HCT116 (cell line): ENCODE measurements at regions not wholly inside any gene's neighbourhood (a gene's known extent, or its start where the extent isn't known, plus 50 kb on each side); places are given as distances from the start of the nearest gene placed in this dataset.

Source experiments
- ATAC-seq: fragments of 200-7000 bp; cut with Tn5 transposase; 2 replicates; pipeline ENCODE4 v1.9.1; 2020; ENCODE audit warnings: mild to moderate bottlenecking, moderate library complexity
- BruUV-seq: library from RNA; stranded (reverse); fragments of 400-500 nt; replicated peaks from 2 replicates; lab custom pipeline; 2021; lab: Mats Ljungman, UMichigan
- CTCF ChIA-PET: fragments of 300-600 bp; sonication (Branson Sonifier 250); formaldehyde crosslinking; loops from one replicate; lab custom pipeline; 2021; ENCODE audit warnings: antibody characterized with exemption; lab: Charles Lee
- POLR2A ChIA-PET: fragments of 300-600, 350-600 bp; sonication (Branson Sonifier 250); formaldehyde crosslinking; loops from one replicate; lab custom pipeline; 2021; ENCODE audit warnings: antibody characterized with exemption; lab: Charles Lee
- RAD21 ChIA-PET, 2 experiments: fragments of 300-600 bp; sonication (Branson Sonifier 250); formaldehyde crosslinking; loops; one replicate each; lab custom pipeline; 2023; ENCODE audit warnings: low total read pairs in 2 of 2; ENCODE audit not compliant: uncharacterized antibody in 2 of 2, unreplicated experiment in 2 of 2, low non-redundant PET in 1 of 2; lab: Charles Lee
- DNase-seq: peaks from one replicate; pipeline ENCODE4 v3.0.0-alpha.2; 2010; ENCODE audit warnings: low read depth, low spot score
- H2AFZ ChIP-seq: fragments of 200-600 bp; shearing (Covaris generic), sonication (generic); 2 replicates; pipeline ENCODE4 v1.6.1; 2017; ENCODE audit warnings: low read depth, mixed run types, mixed read lengths, antibody characterized with exemption, low read length; ENCODE audit not compliant: poor library complexity, severe bottlenecking
- H3K27ac ChIP-seq: 2 replicates; pipeline ENCODE4 v1.5.1; 2012; ENCODE audit warnings: low read depth, low read length
- H3K27me3 ChIP-seq: fragments of 200-600 bp; sonication (generic); 2 replicates; pipeline ENCODE4 v1.6.1; 2016; ENCODE audit warnings: mixed run types, low read length, mixed read lengths; ENCODE audit not compliant: insufficient read depth
- H3K36me3 ChIP-seq, 2 experiments: fragments of 200-500 bp in 1 of 2; fragments of 200-600 bp in 1 of 2; sonication (Bioruptor generic) in 1 of 2; sonication (generic) in 1 of 2; 2 replicates each; pipeline versions ENCODE4 v1.5.1 to v1.6.1; 2014 to 2016; ENCODE audit warnings: low read length in 2 of 2, inconsistent platforms in 1 of 2, mixed read lengths in 1 of 2, mixed run types in 1 of 2; ENCODE audit not compliant: insufficient read depth in 2 of 2, control insufficient read depth in 1 of 2
- H3K4me1 ChIP-seq, 2 experiments: fragments of 200-600 bp in 1 of 2; sonication (generic) in 1 of 2; 2 replicates each; pipeline versions ENCODE4 v1.5.1 to v1.6.1; 2012 to 2017; ENCODE audit warnings: low read length in 2 of 2, inconsistent platforms in 1 of 2, mild to moderate bottlenecking in 1 of 2, mixed read lengths in 1 of 2, mixed run types in 1 of 2, moderate library complexity in 1 of 2; ENCODE audit not compliant: insufficient read depth in 2 of 2, control insufficient read depth in 1 of 2
- H3K4me2 ChIP-seq: fragments of 200-600 bp; sonication (generic); 2 replicates; pipeline ENCODE4 v1.6.1; 2017; ENCODE audit warnings: mixed run types, low read length, mixed read lengths
- H3K4me3 ChIP-seq, 2 experiments: fragments of 200-600 bp in 1 of 2; sonication (generic) in 1 of 2; replicated peaks in 1 of 2; 2 replicates each; pipeline ENCODE4 v1.5.1; 2011 to 2016; ENCODE audit warnings: low read length in 2 of 2, control low read depth in 1 of 2, low read depth in 1 of 2, mild to moderate bottlenecking in 1 of 2, mixed read lengths in 1 of 2, mixed run types in 1 of 2
- H3K79me2 ChIP-seq: fragments of 200-600 bp; sonication (generic); 2 replicates; pipeline ENCODE4 v1.6.1; 2017; ENCODE audit warnings: mild to moderate bottlenecking, mixed run types, low read length, moderate library complexity, mixed read lengths; ENCODE audit not compliant: insufficient read depth
- H3K9ac ChIP-seq: fragments of 200-600 bp; sonication (generic); 2 replicates; pipeline ENCODE4 v1.6.1; 2016; ENCODE audit warnings: low read length, mixed read lengths
- H3K9me2 ChIP-seq: fragments of 200-600 bp; sonication (generic), shearing (Covaris generic); 2 replicates; pipeline ENCODE4 v1.6.1; 2017; ENCODE audit warnings: mixed run types, mild to moderate bottlenecking, moderate library complexity; ENCODE audit not compliant: insufficient read depth
- H3K9me3 ChIP-seq, 2 experiments: fragments of 200-500 bp in 1 of 2; fragments of 200-600 bp in 1 of 2; sonication (Bioruptor generic) in 1 of 2; sonication (generic) in 1 of 2; 2 replicates each; pipeline ENCODE4 v1.6.1; 2014 to 2017; ENCODE audit warnings: low read length in 2 of 2, mixed read lengths in 2 of 2, inconsistent platforms in 1 of 2, low read depth in 1 of 2, mild to moderate bottlenecking in 1 of 2, mixed run types in 1 of 2, moderate library complexity in 1 of 2; ENCODE audit not compliant: control insufficient read depth in 1 of 2, insufficient read depth in 1 of 2
- H4K20me1 ChIP-seq: fragments of 200-600 bp; sonication (generic), shearing (Covaris generic); 2 replicates; pipeline ENCODE4 v1.6.1; 2017; ENCODE audit warnings: mixed run types, mild to moderate bottlenecking, moderate library complexity; ENCODE audit not compliant: insufficient read depth
- ATF3 ChIP-seq: IDR thresholded peaks from 2 replicates; pipeline ENCODE4 v1.6.1; 2012
- CBX3 ChIP-seq: IDR thresholded peaks from 2 replicates; pipeline ENCODE4 v1.6.1; 2012; ENCODE audit warnings: low read depth
- CEBPB ChIP-seq: IDR thresholded peaks from 2 replicates; pipeline ENCODE4 v1.6.1; 2012; ENCODE audit warnings: low read depth
- CTCF ChIP-seq, 3 experiments: fragments of 200-600 bp in 1 of 3; sonication (generic) in 1 of 3; IDR thresholded peaks in 2 of 3; conservative IDR thresholded peaks in 1 of 3; 2 replicates each; pipeline ENCODE4 v1.5.1; 2012 to 2017; ENCODE audit warnings: low read depth in 2 of 3, low read length in 2 of 3, antibody characterized with exemption in 1 of 3, borderline replicate concordance in 1 of 3, control low read depth in 1 of 3, mild to moderate bottlenecking in 1 of 3, mixed read lengths in 1 of 3, mixed run types in 1 of 3, moderate library complexity in 1 of 3; ENCODE audit not compliant: insufficient read depth in 1 of 3
- ELF1 ChIP-seq: IDR thresholded peaks from 2 replicates; pipeline ENCODE4 v1.6.1; 2012; ENCODE audit warnings: low read depth, borderline replicate concordance
- EZH2 ChIP-seq: fragments of 200-600 bp; sonication (generic); IDR thresholded peaks from 2 replicates; pipeline ENCODE4 v1.6.1; 2017; ENCODE audit warnings: antibody characterized with exemption, mixed run types
- EZH2phosphoT487 ChIP-seq: fragments of 200-600 bp; IDR thresholded peaks from 2 replicates; pipeline ENCODE4 v1.6.1; 2018; ENCODE audit warnings: antibody characterized with exemption, borderline replicate concordance
- FOSL1 ChIP-seq: IDR thresholded peaks from 2 replicates; pipeline ENCODE4 v1.6.1; 2012; ENCODE audit warnings: low read depth
- MAX ChIP-seq: IDR thresholded peaks from 2 replicates; pipeline ENCODE4 v1.6.1; 2012
- POLR2AphosphoS5 ChIP-seq: IDR thresholded peaks from 2 replicates; pipeline ENCODE4 v1.6.1; 2011; ENCODE audit warnings: mild to moderate bottlenecking, low read depth, low read length, moderate library complexity
- RAD21 ChIP-seq: IDR thresholded peaks from 2 replicates; pipeline ENCODE4 v1.6.1; 2012; ENCODE audit warnings: low read depth, mild to moderate bottlenecking
- REST ChIP-seq: IDR thresholded peaks from 2 replicates; pipeline ENCODE4 v1.6.1; 2012; ENCODE audit warnings: low read depth
- SP1 ChIP-seq: IDR thresholded peaks from 2 replicates; pipeline ENCODE4 v1.6.1; 2012; ENCODE audit warnings: low read depth
- TCF7L2 ChIP-seq: IDR thresholded peaks from 2 replicates; pipeline ENCODE4 v1.7.0; 2011; ENCODE audit warnings: borderline replicate concordance, inconsistent platforms; ENCODE audit not compliant: insufficient read depth, insufficient read length; ENCODE audit errors: extremely low read depth
- ZFX ChIP-seq: fragments of 450-650 bp; IDR thresholded peaks from 2 replicates; pipeline ENCODE4 v1.6.1; 2017
- ZNF274 ChIP-seq: fragments of 200-500 bp; sonication (Bioruptor generic); IDR thresholded peaks from 2 replicates; pipeline ENCODE4 v1.6.1; 2014; ENCODE audit warnings: mild to moderate bottlenecking, low read depth, low read length, inconsistent platforms
- intact Hi-C: fragments of 100-400 bp; cut with micrococcal nuclease; formaldehyde crosslinking; loops from 2 replicates; pipeline ENCODE4 v1.10.0; 2022

- TF ChIP-seq REST (no peak), ELF1 (no peak), FOSL1 (no peak)
Measured at GRCh38 chr14:61184112-61184511, 97.0 kb downstream of the TMEM30B start (continued).

GRCh38 chr14:61183196-61183885 lies 97.8 kb downstream of the TMEM30B start:
- DNase-seq (no peak), ATAC-seq (no peak)
- POLR2A ChIA-PET = no interaction called here
- CTCF ChIA-PET = no interaction called here
- Histone ChIP-seq H3K27ac (no peak overlapping the region), H3K4me2 (no peak overlapping the region), H3K4me3 (no peak overlapping the region), H2AFZ (no peak overlapping the region), H3K9me3 (no peaks in the 10 kb centered on the region), H3K79me2 (no peaks in the 10 kb centered on the region), H3K36me3 (no peaks in the 10 kb centered on the region), H3K9me2 (no peaks in the 10 kb centered on the region), H4K20me1 (no peaks in the 10 kb centered on the region), H3K9ac (no peak overlapping the region), H3K4me1 (peaks cover 15 to 23% of the 10 kb centered on the region in 2 experiments), H3K27me3 (no peaks in the 10 kb centered on the region)
- RAD21 ChIA-PET = no interaction called here
- intact Hi-C loops = no loop called here
- no TSS peak for BruUV-seq
- TF ChIP-seq ZFX (no peak), ZNF274 (no peak), CBX3 (no peak), CTCF (IDR thresholded peaks at IDR 0.05 in 2 of 3, conservative IDR thresholded peaks at IDR 0.05 in 1 of 3; ENCODE audit: borderline replicate concordance in 1 of 3, insufficient read depth in 1 of 3, low read depth in 2 of 3, low read length in 2 of 3) (no peak), EZH2phosphoT487 (no peak), POLR2AphosphoS5 (no peak), ATF3 (no peak), EZH2 (no peak), REST (no peak), RAD21 (no peak), TCF7L2 (no peak), MAX (no peak), CEBPB (no peak), SP1 (no peak)
